ENCODE measurements at regions not wholly inside any gene's neighbourhood (a gene's known extent, or its start where the extent isn't known, plus 50 kb on each side); places are given as distances from the start of the nearest gene placed in this dataset.
A peak's percentile ranks its signal among the peaks of the same experiment; 100 is the strongest.

- DNase-seq: no peak
- Histone ChIP-seq H3K4me1 (peaks cover 7 to 27% (median 18%) of the 10 kb centered on the region in 4 donors), H3K4me3 (no peak overlapping the region), H3K36me3 (no peaks in the 10 kb centered on the region), H3K27me3 (peaks cover 0 to 20% (median 0%) of the 10 kb centered on the region in 3 donors), H3K9me3 (no peaks in the 10 kb centered on the region), H3K27ac (no peak overlapping the region)
- 33 to 49% (median 39%) methylated on average over 10 of the region's 10 CpGs for WGBS, 5 donors
- no peak for TF ChIP-seq POLR2A (IDR thresholded peaks at IDR 0.05)
- no peak for TF ChIP-seq EP300 (IDR thresholded peaks at IDR 0.05)
- no peak for TF ChIP-seq POLR2AphosphoS5 (IDR thresholded peaks at IDR 0.05)
- TF ChIP-seq CTCF (IDR thresholded peaks at IDR 0.05): no peak
- intact Hi-C loops (cut with DNase I; ENCODE audit: low total_unique reads): no loop called here
Measured at GRCh38 chr11:8330404-8330803, 66.7 kb upstream of the LMO1 start.

GRCh38 chr11:8329847-8330361, 66.2 kb upstream of the LMO1 start:
- TF ChIP-seq CTCF (IDR thresholded peaks at IDR 0.05) (no peak), POLR2A (IDR thresholded peaks at IDR 0.05) (no peak), POLR2AphosphoS5 (IDR thresholded peaks at IDR 0.05) (no peak), EP300 (IDR thresholded peaks at IDR 0.05) (no peak)
- Histone ChIP-seq H3K4me3 (no peak overlapping the region), H3K27ac (no peak overlapping the region), H3K9me3 (no peaks in the 10 kb centered on the region), H3K4me1 (peaks cover 7 to 27% (median 18%) of the 10 kb centered on the region in 4 donors), H3K27me3 (peaks cover 0 to 20% (median 0%) of the 10 kb centered on the region in 3 donors), H3K36me3 (no peaks in the 10 kb centered on the region)
- WGBS, 5 donors: 38 to 55% (median 46%) methylated on average over 17 of the region's 17 CpGs
- DNase-seq: no peak
- intact Hi-C loops (cut with DNase I; ENCODE audit: low total_unique reads): no loop called here

- H3K36me3 ChIP-seq: no peaks in the 10 kb centered on the region
- WGBS, 5 donors: 78 to 88% (median 82%) methylated on average over 3 to 6 of the region's 6 CpGs
- intact Hi-C loops (cut with DNase I; ENCODE audit: low total_unique reads): no loop called here
- no peaks in the 10 kb centered on the region for H3K9me3 ChIP-seq
- peaks cover 7 to 27% (median 18%) of the 10 kb centered on the region in 4 donors for H3K4me1 ChIP-seq
- no peak overlapping the region for H3K27ac ChIP-seq
- H3K4me3 ChIP-seq: peak overlapping the region in 1 of 4 donors; percentile 19
- peaks cover 0 to 20% (median 0%) of the 10 kb centered on the region in 3 donors for H3K27me3 ChIP-seq
- no peak for TF ChIP-seq EP300 (IDR thresholded peaks at IDR 0.05)
- TF ChIP-seq CTCF (IDR thresholded peaks at IDR 0.05): no peak
- no peak for TF ChIP-seq POLR2A (IDR thresholded peaks at IDR 0.05)
- no peak for TF ChIP-seq POLR2AphosphoS5 (IDR thresholded peaks at IDR 0.05)
- no peak for DNase-seq
Measured at GRCh38 chr11:8329336-8329735, 65.7 kb upstream of the LMO1 start.

GRCh38 chr11:8328848-8329330, 65.2 kb upstream of the LMO1 start:
- WGBS, 5 donors: 4 to 16% (median 7%) methylated on average over 5 to 11 of the region's 11 CpGs
- Histone ChIP-seq H3K36me3 (no peaks in the 10 kb centered on the region), H3K9me3 (no peaks in the 10 kb centered on the region), H3K27me3 (peaks cover 0 to 20% (median 0%) of the 10 kb centered on the region in 3 donors), H3K4me3 (peak overlapping the region in 1 of 4 donors; percentile 19), H3K27ac (no peak overlapping the region), H3K4me1 (peaks cover 7 to 27% (median 18%) of the 10 kb centered on the region in 4 donors)
- DNase-seq: peak; percentile 81 to 91
- peak in 1 of 3 donors; percentile 50 for TF ChIP-seq POLR2AphosphoS5 (IDR thresholded peaks at IDR 0.05)
- TF ChIP-seq CTCF (IDR thresholded peaks at IDR 0.05): peak in 5 of 7 experiments; percentile 38 to 79 (median 62)
- no peak for TF ChIP-seq EP300 (IDR thresholded peaks at IDR 0.05)
- intact Hi-C loops (cut with DNase I; ENCODE audit: low total_unique reads): no loop called here
